Activated CD4-positive, CD25-positive, alpha-beta regulatory T cell treated with anti-CD3 and anti-CD28 coated beads, Interleukin-2, amount 50 U/mL, for 72 hours (primary cell): ENCODE measurements at regions not wholly inside any gene's neighbourhood (a gene's known extent, or its start where the extent isn't known, plus 50 kb on each side); places are given as distances from the start of the nearest gene placed in this dataset.
"Not testable (repeated sequence)": the region's sequence is repeated elsewhere in the genome, so short reads cannot be mapped to it uniquely, and the experiment has no call there.

ENCODE experiments used
- DNase-seq: peaks from one replicate; pipeline ENCODE4 v3.0.0; 2021

DNA sequence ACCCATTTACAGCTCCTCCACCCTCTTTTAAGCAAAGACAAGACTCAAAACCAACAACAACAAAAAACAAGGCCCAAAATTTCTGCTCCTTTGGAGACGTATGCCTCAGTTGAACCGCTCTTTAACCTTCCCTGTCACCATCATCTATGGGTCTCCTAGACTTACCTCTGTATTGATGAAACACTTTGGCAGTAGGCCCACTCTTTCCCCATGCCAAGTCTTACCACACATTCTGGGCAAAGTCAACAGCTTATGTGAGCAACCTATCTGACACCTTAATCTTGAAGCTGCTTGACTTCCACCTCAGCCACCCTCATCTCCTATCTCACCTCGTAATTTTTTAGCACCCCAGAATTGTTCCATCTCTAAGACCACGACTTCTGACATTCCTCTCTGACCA is 99.7 kb upstream of the CXorf66 start:
- no peak for DNase-seq

DNA sequence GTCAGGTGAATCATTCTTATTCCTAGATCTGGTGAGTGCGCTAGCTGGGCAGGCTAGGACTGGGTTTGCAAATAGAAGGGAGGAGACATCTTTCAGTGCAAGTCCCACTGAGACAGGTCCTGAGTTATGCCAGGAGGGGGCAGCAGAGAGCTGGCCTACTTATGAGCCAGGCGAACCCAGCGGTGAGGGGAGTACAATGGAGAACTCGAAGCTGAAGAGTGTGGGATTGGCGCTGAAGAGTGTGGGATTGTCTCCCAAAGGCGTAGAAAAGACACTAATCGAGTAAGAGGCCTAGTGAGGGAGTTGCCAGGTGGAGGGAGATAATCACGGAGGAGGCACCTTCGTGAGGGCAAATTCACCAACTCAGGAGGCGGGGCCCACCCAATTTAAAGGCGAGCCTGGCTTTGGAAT is 91.7 kb upstream of the CXorf66 start:
- peak; percentile 68 for DNase-seq

DNA sequence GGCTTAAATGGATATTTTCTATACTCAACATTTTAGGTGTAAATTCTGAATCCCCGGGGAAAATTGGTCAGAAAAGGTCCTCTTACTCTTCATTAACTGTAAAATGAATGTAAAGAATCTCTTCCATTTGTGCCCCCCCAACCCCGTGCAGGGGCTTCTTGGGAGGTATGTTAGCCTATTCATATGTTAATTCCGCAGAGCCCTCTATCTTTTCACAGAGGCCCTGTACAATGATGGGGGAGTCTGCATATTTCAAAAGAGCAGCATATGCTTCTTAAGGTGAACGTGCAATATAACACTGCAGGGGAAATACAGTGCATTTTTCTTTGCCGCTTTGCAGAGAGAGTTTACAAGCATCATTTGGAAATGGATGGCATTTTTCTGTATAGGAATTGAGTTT is 88.5 kb upstream of the CXorf66 start:
- no peak for DNase-seq

DNA sequence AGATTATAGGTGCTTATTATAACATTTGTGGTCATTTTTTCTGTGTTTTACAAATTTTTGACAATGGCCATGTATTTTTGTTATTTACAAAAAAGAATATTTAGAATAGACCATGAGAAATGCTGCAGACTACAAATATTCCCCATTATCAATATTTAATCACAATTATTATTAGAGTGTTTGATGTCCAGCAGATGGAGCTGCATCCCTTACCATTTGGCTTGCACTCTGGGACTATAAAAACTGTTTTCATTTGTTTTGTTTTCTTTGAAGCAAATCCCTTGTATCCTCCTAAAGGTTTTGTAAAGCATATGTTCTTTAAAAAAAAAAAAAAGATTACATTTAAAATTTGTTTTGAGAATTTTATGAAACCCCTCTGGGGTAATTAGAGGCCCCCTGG is 85.6 kb upstream of the CXorf66 start:
- DNase-seq: no peak

DNA sequence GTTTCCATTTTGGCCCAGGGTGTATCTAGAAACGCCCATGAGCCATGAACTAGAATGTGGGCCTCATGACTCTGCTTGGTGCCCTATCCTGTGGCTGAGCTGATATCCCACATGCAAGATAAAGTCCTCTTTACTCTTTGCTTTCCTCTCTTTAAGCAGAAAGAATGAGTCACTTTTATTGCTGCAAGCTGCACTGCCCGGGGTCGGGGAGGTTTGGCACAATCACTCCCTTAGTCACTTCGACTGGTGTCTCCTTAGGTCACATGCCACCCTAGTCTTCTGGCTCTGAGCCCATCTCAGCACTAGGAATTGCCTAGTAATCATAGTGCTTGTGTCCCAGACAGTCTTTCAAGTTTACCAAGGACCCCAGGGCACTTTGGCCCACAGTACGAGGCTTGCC is 75.1 kb upstream of the CXorf66 start:
- DNase-seq: no peak

DNA sequence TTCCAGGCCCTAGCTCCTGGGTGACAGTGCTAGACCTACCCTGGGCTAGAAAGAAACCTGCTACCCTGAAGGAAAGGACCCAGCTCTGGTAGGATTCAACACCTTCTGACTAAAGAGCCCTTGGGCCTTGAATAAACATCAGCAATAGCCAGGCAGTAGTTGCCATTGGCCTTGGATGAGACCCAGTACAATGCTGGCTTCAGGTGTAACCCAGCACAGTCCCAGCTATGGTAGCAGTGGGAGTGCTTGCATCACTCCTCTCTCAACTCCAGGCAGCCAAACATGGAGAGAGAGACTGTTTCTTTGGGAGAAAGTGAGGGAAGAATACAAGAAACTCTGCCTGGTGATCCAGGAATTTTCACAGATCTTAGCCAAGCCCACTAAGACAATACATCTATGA is 73.5 kb upstream of the CXorf66 start:
- no peak for DNase-seq

DNA sequence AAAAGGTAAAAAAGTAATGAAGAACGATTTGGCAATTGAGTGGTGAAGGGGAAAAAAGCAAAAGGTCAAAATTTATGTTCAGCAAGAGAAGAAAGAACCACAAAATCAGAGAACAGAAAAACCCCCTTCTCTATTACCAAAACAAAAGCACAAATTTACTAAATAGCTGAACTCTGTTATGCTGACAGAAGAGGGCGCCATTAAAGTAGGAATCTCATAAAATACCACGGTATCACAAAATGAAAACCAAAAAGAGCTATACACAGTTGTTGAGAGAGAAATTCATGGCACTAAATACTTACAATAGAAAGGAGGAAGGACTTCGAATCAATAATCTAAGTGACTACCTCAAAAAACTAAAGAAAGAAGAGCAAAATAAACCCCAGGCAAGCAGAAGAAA is 69.6 kb upstream of the CXorf66 start:
- DNase-seq: no peak

DNA sequence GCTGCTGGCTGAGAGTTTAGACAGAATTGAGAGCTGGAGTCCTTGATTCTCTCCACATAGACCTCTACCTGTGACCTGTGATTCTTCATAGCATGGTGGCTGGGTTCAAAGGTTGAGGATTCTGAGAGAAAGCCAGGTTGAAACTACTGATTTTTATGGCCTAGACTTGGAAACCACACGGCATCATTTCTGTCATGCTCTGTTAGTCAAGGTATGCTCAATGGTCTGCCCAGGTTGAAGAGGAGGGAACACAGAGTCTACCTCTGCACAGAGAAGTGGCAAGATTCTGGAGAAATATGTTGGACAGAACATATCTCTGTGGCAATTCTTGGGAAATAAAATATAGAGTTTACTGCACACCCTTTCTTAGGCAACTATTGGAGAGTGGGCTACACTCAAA is 57.2 kb upstream of the CXorf66 start:
- no peak for DNase-seq

DNA sequence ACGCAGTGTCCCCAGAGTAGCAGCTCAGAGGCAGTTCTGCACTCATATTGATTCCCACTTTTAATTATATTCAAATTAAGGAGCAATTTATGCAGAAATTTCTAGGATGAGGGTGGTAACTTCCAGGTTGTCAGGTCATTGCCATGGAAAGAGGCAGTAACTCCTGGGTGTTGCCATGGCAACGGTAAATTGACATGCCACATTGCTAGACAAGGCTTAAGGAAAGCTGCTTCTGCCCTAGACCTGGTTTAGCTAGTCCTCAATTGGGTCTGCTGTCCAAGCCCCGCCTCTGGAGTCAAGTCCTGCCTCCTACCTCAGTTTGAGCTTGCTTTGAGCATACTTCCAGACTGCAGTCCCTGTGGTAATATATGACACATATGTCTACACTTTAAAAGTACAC is 53.8 kb upstream of the CXorf66 start:
- DNase-seq: not testable (repeated sequence)
